ENCODE measurements at regions not wholly inside any gene's neighbourhood (a gene's known extent, or its start where the extent isn't known, plus 50 kb on each side); places are given as distances from the start of the nearest gene placed in this dataset.

DNA sequence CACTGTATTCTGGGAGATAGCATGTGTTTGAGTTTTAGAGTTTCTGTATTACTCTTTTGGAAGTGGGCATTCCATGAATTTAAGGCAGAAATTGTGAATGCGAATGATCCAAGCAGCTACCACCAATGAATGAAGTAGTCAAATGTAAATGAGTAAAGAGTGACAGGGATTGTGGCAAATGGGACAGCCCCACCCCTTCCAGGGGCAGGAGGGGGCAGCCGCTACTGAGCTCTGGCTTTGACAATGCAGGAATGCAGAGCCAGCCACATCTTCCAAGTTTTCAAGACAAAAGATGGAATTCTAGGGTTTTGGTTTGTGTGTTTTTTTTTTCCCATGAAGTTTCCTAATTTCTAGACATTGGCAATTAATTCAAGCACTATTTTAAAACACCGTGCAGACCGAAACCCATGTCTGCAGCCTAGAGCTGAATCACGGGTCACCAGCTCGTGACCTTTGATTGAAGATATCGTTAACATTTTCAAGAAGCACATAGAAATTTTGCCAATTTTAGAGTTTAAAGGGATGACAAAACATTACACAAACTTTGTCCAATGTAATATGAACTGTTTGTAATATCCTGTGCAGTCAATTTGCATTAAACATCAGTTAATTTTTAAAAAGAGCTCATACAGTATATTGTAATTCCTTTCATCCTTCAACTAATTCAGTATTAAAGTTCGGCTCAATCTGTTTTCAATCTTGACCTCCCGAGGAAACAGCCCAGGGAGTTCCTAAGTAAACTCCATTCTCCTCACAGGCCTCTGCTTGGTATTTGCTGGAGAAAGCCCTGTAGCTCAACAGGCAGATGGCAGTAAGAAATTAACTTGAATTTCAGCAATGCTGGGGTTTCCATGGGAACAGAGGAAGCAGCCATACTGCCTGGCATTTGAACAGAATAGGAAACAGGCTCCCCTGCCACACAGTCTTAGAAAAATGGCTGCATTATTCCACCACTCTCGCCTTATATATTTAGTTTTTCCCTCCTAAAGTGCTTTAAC is 83.4 kb downstream of the UCHL1 start:
- Histone ChIP-seq H3K9ac (replicated peaks; ENCODE audit: extremely low read depth, insufficient read depth, low read length) (no peak overlapping the region), H3K9me1 (replicated peaks; ENCODE audit: control insufficient read depth, extremely low read depth, insufficient read depth, low read length) (no peaks in the 10 kb centered on the region), H3K4me1 (ENCODE audit: control insufficient read depth, extremely low read depth, insufficient read depth, low read length) (no peaks in the 10 kb centered on the region), H3K27me3 (ENCODE audit: control insufficient read depth in 2 of 2, insufficient read depth in 2 of 2, low read length in 2 of 2) (no peaks in the 10 kb centered on the region), H2AFZ (ENCODE audit: low read depth, low read length) (no peak overlapping the region), H3K4me3 (replicated peaks in 1 of 3; ENCODE audit: insufficient read depth in 1 of 3, low read depth in 1 of 3, low read length in 3 of 3) (no peak overlapping the region), H3K4me2 (ENCODE audit: insufficient read depth, low read length) (no peak overlapping the region), H3K27ac (ENCODE audit: insufficient read depth, low read depth, low read length) (no peak overlapping the region), H4K20me1 (replicated peaks; ENCODE audit: control insufficient read depth, extremely low read depth, insufficient read depth, low read length) (no peaks in the 10 kb centered on the region), H3K36me3 (ENCODE audit: control insufficient read depth in 2 of 2, extremely low read depth in 1 of 2, insufficient read depth in 2 of 2, low read length in 2 of 2) (no peaks in the 10 kb centered on the region), H3K9me3 (replicated peaks; ENCODE audit: control insufficient read depth, insufficient read depth, low read length) (no peaks in the 10 kb centered on the region), H3K79me2 (ENCODE audit: control insufficient read depth, insufficient read depth, low read length) (no peaks in the 10 kb centered on the region)
- no peak for TF ChIP-seq FOS (IDR thresholded peaks at IDR 0.05; ENCODE audit: borderline replicate concordance, insufficient read depth, low read length)
- no peak for TF ChIP-seq POLR2A (IDR thresholded peaks at IDR 0.05; ENCODE audit: low read depth, low read length)
- no peak for TF ChIP-seq JUN (IDR thresholded peaks at IDR 0.05; ENCODE audit: borderline replicate concordance, insufficient read depth, insufficient read length, low read depth)
- TF ChIP-seq, protein P1, sequence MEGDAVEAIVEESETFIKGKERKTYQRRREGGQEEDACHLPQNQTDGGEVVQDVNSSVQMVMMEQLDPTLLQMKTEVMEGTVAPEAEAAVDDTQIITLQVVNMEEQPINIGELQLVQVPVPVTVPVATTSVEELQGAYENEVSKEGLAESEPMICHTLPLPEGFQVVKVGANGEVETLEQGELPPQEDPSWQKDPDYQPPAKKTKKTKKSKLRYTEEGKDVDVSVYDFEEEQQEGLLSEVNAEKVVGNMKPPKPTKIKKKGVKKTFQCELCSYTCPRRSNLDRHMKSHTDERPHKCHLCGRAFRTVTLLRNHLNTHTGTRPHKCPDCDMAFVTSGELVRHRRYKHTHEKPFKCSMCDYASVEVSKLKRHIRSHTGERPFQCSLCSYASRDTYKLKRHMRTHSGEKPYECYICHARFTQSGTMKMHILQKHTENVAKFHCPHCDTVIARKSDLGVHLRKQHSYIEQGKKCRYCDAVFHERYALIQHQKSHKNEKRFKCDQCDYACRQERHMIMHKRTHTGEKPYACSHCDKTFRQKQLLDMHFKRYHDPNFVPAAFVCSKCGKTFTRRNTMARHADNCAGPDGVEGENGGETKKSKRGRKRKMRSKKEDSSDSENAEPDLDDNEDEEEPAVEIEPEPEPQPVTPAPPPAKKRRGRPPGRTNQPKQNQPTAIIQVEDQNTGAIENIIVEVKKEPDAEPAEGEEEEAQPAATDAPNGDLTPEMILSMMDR (IDR thresholded peaks at IDR 0.05; ENCODE audit: extremely low read depth in 1 of 2, insufficient read depth in 1 of 2, low read depth in 1 of 2, low read length in 2 of 2) = peak in 1 of 2 donors; percentile 17
- no peak for TF ChIP-seq EZH2 (IDR thresholded peaks at IDR 0.05; ENCODE audit: borderline replicate concordance, low read depth, low read length, severe bottlenecking)
- no TSS peak for BruUV-seq (replicated peaks)
- ChIA-PET POLR2A (interaction anchor here (0.6 kb wide), 1 partner anchor 87 kb away, joined by 3 read pairs; no protein-coding TSS in a partner anchor), CTCF (interaction anchor here (1.0 to 2.0 kb wide), 7 partner anchors 20 to 321 kb away, joined by 3 to 11 read pairs (median 5); no protein-coding TSS in a partner anchor)
- peak; percentile 44 for FAIRE-seq
- intact Hi-C loops (cut with micrococcal nuclease) (no loop called here), dilution Hi-C loops (cut with MboI; ENCODE audit: extremely low pct_ligation_motif_present, low sequenced_read_pairs) (no loop called here)
- DNase-seq (ENCODE audit: low read depth, low spot score) = peak; percentile 85

Data from endothelial cell of umbilical vein (primary cell).